ENCODE measurements at regions not wholly inside any gene's neighbourhood (a gene's known extent, or its start where the extent isn't known, plus 50 kb on each side); places are given as distances from the start of the nearest gene placed in this dataset.

DNA sequence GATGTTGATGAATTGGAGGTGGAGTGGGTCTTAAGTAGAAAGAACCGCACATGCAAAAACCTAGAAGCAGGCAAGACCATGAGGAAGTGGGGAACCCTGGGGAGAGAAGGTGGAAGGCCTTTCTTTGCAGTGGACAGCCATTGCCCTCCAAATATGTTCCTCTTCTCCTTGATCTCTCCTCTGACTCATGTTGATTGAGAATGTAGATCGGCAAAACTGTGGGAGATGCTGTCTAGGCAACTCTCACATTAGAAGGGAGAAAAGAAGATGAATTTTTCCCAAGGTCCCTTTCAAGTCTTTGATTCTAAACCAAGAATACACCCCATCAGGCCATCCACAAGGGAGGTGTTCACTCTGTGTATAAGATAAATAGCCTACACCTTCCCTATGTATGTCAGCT, 257.5 kb downstream of the MSRB3 start:
- Mint-ChIP-seq H3K36me3 (ENCODE audit: low read depth) (no peaks in the 10 kb centered on the region), H3K4me1 (ENCODE audit: low read depth) (no peaks in the 10 kb centered on the region), H3K27me3 (ENCODE audit: low read depth) (no peaks in the 10 kb centered on the region), H3K4me3 (no peak overlapping the region), H3K27ac (no peak overlapping the region), H3K9me3 (peaks cover 14% of the 10 kb centered on the region)

GRCh38 chr12:65536351-65536750, 257.9 kb downstream of the MSRB3 start:
- H3K4me1 Mint-ChIP-seq (ENCODE audit: low read depth), result no peaks in the 10 kb centered on the region
- H3K4me3 Mint-ChIP-seq, result no peak overlapping the region
- peaks cover 14% of the 10 kb centered on the region for H3K9me3 Mint-ChIP-seq
- H3K36me3 Mint-ChIP-seq (ENCODE audit: low read depth), result no peaks in the 10 kb centered on the region
- H3K27me3 Mint-ChIP-seq (ENCODE audit: low read depth), result no peaks in the 10 kb centered on the region
- H3K27ac Mint-ChIP-seq, result no peak overlapping the region

DNA sequence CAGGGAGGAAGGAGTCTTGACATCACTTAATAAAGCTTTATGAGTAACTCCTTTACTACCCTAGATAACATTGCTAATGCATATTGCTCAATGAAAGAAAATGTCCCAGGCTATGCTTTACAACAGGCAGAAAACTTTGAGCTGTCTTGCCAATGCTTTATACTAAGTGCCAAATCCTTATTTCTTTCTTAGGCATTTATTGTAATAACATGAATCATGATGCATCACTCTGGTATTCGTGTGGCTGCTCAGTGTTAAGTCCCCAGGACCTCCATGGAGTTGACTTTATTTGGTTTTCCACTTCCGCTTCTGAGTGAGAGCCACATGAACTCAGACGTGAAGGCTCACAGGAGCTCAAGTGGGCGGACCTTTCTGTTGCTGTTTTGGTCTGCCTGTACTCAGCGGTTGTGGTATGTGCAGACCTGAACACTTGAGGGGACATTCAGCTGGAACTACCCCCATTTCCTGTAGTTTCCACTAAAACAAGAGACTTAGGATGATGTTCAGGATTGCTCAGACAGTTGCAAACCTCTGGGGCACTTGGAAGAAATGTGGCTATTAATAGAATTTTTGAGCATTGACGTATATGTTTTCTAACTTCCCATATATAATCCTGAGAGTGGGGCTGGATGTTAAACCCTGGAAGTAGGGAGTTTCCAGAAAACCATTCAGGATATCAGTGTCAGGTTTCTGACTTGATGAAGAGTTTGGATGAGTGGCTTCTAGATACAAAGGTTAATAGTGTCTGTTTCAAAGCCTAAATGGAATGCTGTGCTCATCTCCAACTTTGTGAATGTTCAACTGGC, 258.6 kb downstream of the MSRB3 start:
- Mint-ChIP-seq H3K4me1 (ENCODE audit: low read depth) (no peaks in the 10 kb centered on the region), H3K27me3 (ENCODE audit: low read depth) (no peaks in the 10 kb centered on the region), H3K9me3 (peaks cover 14% of the 10 kb centered on the region), H3K36me3 (ENCODE audit: low read depth) (no peaks in the 10 kb centered on the region), H3K4me3 (no peak overlapping the region), H3K27ac (no peak overlapping the region)

DNA sequence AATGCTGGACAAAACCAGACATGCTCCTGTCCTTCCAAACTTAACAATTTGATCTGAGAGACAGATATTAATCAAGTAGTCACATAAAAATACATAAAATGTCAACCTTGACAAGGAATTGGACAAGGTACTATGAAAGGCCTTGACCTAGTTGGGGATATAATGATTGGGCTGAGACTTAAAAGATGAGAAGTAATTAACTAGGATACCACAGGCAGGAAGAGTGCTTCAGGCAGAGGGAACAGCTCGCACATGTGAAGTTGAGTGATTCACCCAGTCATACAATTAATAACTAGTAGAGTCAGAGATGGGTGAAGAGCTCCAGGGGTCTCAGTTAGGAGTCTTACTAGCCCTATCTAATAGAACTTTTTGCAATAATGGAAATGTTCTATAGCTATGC, 259.5 kb downstream of the MSRB3 start:
- H3K27me3 Mint-ChIP-seq (ENCODE audit: low read depth), result no peaks in the 10 kb centered on the region
- H3K27ac Mint-ChIP-seq, result no peak overlapping the region
- no peaks in the 10 kb centered on the region for H3K4me1 Mint-ChIP-seq (ENCODE audit: low read depth)
- H3K4me3 Mint-ChIP-seq, result no peak overlapping the region
- peaks cover 14% of the 10 kb centered on the region for H3K9me3 Mint-ChIP-seq
- H3K36me3 Mint-ChIP-seq (ENCODE audit: low read depth), result no peaks in the 10 kb centered on the region

- Mint-ChIP-seq H3K4me1 (ENCODE audit: low read depth) (no peaks in the 10 kb centered on the region), H3K9me3 (peaks cover 14% of the 10 kb centered on the region), H3K27me3 (ENCODE audit: low read depth) (no peaks in the 10 kb centered on the region), H3K36me3 (ENCODE audit: low read depth) (no peaks in the 10 kb centered on the region), H3K27ac (no peak overlapping the region), H3K4me3 (no peak overlapping the region)
Measured at GRCh38 chr12:65539023-65539422, 260.5 kb downstream of the MSRB3 start.

GRCh38 chr12:65540140-65540539, 261.7 kb downstream of the MSRB3 start:
- Mint-ChIP-seq H3K36me3 (ENCODE audit: low read depth) (no peaks in the 10 kb centered on the region), H3K27me3 (ENCODE audit: low read depth) (no peaks in the 10 kb centered on the region), H3K27ac (no peak overlapping the region), H3K4me1 (ENCODE audit: low read depth) (no peaks in the 10 kb centered on the region), H3K4me3 (no peak overlapping the region), H3K9me3 (peaks cover 14% of the 10 kb centered on the region)

DNA sequence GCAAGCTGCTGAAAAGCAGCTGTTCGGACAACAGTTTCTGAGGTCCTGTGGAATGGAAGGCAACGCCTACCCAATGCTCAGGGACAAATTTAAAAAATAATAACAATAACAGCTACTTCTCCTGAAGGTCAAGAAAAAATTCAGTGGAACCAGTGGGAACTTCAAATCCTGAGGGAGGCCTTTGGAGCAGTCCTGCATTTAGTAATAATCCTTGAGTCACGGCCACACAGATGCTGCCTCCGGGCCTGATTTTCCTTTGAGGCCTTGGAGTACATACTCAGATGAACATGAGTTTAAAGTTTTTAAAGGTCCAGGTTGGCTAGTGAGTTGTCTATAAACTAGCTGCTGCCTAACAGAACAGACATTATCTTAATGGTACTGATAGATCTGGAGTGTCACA, 268.0 kb downstream of the MSRB3 start:
- Mint-ChIP-seq H3K36me3 (ENCODE audit: low read depth) (no peaks in the 10 kb centered on the region), H3K4me1 (ENCODE audit: low read depth) (no peaks in the 10 kb centered on the region), H3K4me3 (no peak overlapping the region), H3K27ac (no peak overlapping the region), H3K27me3 (ENCODE audit: low read depth) (no peaks in the 10 kb centered on the region), H3K9me3 (no peaks in the 10 kb centered on the region)

- H3K9me3 Mint-ChIP-seq, result no peaks in the 10 kb centered on the region
- H3K36me3 Mint-ChIP-seq (ENCODE audit: low read depth), result no peaks in the 10 kb centered on the region
- H3K4me1 Mint-ChIP-seq (ENCODE audit: low read depth), result peaks cover 2% of the 10 kb centered on the region
- no peak overlapping the region for H3K4me3 Mint-ChIP-seq
- H3K27ac Mint-ChIP-seq, result no peak overlapping the region
- peaks cover 8% of the 10 kb centered on the region for H3K27me3 Mint-ChIP-seq (ENCODE audit: low read depth)
Measured at GRCh38 chr12:65556676-65557437, 267.4 kb upstream of the HMGA2 start.

DNA sequence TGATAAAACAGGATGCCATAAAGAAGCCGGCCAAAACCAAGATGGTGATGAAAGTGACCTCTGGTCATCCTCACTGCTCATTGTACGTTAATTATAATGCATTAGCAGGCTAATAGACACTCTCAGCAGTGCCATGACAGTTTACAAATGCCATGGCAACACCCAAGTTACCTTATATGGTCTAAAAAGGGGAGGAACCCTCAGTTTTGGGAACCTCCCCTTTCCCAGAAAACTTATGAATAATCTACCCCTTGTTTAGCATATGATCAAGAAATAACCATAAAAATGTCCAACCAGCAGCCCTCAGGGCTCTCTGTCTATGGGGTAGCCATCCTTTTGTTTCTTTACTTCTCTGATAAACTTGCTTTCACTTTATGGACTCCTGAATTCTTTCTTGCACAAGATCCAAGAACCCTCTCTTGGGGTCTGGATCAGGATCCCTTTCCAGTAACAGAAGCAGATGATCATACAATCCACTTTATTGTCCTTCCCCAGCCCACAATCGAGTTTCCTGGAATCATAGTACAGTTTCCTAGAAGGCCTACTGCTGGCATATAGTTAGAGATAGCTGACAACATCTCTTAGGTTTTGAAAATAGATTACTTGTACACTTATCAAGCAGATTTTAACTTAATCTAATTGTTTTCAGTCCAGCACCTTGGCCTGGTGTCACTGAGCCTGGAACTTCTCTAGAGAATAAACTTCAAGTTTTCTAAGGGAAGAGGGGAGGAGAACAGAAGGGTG, 266.7 kb upstream of the HMGA2 start:
- Mint-ChIP-seq H3K27me3 (ENCODE audit: low read depth) (peaks cover 8% of the 10 kb centered on the region), H3K36me3 (ENCODE audit: low read depth) (no peaks in the 10 kb centered on the region), H3K27ac (no peak overlapping the region), H3K9me3 (no peaks in the 10 kb centered on the region), H3K4me1 (ENCODE audit: low read depth) (peaks cover 2% of the 10 kb centered on the region), H3K4me3 (no peak overlapping the region)

- Mint-ChIP-seq H3K36me3 (ENCODE audit: low read depth) (no peaks in the 10 kb centered on the region), H3K4me3 (no peak overlapping the region)
Measured at GRCh38 chr12:65560286-65560685, 264.0 kb upstream of the HMGA2 start.

DNA sequence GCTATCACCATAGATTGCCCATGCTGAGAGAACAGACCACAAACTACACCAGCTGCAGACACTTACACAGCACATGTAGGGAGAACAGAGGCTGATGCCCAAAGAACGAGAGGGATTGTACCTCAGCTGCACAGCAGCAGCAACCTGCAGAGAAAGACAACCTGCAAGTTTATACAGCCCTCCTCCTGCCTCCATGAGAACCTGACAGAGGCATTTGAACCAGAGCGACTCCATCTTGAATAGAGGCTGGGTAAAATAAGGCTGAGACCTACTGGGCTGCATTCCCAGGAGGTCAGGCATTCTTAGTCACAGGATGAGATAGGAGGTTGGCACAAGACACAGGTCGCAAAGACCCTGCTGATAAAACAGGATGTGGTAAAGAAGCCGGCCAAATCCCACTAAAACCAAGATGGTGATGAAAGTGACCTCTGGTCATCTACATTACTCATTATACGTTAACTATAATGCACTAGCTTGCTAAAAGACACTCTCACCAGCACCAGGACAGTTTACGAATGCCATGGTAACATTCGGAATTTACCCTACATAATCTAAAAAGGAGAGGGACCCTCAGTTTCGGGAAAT, 262.4 kb upstream of the HMGA2 start:
- Mint-ChIP-seq H3K4me1 (ENCODE audit: low read depth) (no peaks in the 10 kb centered on the region), H3K36me3 (ENCODE audit: low read depth) (no peaks in the 10 kb centered on the region), H3K4me3 (no peak overlapping the region), H3K27me3 (ENCODE audit: low read depth) (peaks cover 12% of the 10 kb centered on the region), H3K9me3 (no peaks in the 10 kb centered on the region), H3K27ac (no peak overlapping the region)

More at GRCh38 chr12:65560286-65560685, 264.0 kb upstream of the HMGA2 start:
- Mint-ChIP-seq H3K27me3 (ENCODE audit: low read depth) (peaks cover 8% of the 10 kb centered on the region), H3K4me1 (ENCODE audit: low read depth) (peaks cover 2% of the 10 kb centered on the region), H3K27ac (no peak overlapping the region), H3K9me3 (no peaks in the 10 kb centered on the region)

DNA sequence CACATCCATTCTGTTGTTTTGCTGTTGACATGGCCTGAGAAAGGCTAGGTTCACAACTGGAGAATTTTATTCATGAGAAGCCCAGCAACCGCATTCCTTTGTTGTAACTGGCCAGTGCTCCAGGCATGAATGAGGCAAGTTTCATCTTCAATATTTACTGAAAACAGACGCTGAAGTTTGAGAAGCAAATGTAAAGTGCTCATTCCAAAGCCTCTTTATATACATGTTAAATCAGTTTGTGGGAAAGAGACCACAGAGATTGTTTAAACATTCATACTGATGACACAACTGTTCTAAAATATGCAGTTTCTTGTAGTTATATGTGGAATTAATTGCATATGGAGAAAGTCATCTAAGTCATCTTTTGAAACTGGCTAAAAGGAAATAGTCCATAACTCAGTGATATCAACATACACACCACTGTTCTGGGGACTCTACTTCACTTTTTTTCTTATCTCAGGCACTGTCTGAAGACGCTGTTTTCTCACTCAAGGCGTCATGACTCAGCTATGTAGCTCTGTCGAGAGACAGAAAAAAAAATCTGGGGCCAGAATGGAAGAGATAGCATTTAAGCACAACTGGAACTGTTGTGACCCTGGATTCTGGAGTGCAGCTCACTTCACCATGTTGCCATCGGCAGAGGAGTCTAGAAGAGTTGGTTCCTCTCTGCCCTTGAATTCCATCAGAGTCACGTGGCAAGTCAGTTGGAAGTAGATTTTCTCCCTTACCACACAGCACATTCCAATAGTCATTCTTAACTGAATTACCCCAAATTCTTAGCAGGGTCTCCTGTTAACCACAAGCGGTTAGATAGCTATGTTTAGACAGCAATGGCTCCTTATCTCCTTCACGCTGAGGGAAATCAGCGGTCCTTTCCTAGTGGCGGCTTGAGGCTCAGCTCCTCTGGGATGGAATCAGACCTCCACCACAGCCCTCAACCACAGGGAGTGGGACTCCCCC, 258.4 kb upstream of the HMGA2 start:
- no peaks in the 10 kb centered on the region for H3K4me1 Mint-ChIP-seq (ENCODE audit: low read depth)
- peaks cover 3% of the 10 kb centered on the region for H3K9me3 Mint-ChIP-seq
- no peak overlapping the region for H3K4me3 Mint-ChIP-seq
- peaks cover 12% of the 10 kb centered on the region for H3K27me3 Mint-ChIP-seq (ENCODE audit: low read depth)
- H3K27ac Mint-ChIP-seq, result no peak overlapping the region
- no peaks in the 10 kb centered on the region for H3K36me3 Mint-ChIP-seq (ENCODE audit: low read depth)

DNA sequence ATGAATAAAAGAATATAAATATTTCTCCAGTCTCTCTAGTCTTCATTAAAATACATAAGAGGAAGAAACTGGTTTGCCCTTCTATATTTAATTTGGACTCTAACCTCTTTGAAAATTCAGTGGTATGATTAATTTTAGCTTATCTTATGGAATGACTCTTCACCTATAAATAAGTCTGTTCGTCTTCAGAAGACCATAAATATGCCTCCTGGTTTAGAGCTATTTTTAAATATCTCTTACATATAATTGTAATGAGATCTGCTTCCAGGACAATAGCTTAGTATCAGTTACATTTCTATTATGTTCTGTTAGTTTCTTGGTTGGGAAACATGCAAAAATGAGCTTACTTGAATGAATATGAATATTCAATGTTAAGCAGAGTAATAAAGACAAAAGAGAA, 257.5 kb upstream of the HMGA2 start:
- no peak overlapping the region for H3K4me3 Mint-ChIP-seq
- H3K9me3 Mint-ChIP-seq, result peaks cover 3% of the 10 kb centered on the region
- H3K27me3 Mint-ChIP-seq (ENCODE audit: low read depth), result peaks cover 12% of the 10 kb centered on the region
- H3K4me1 Mint-ChIP-seq (ENCODE audit: low read depth), result no peaks in the 10 kb centered on the region
- no peaks in the 10 kb centered on the region for H3K36me3 Mint-ChIP-seq (ENCODE audit: low read depth)
- H3K27ac Mint-ChIP-seq, result no peak overlapping the region
